Kidney epithelial cell (primary cell): ENCODE measurements at regions not wholly inside any gene's neighbourhood (a gene's known extent, or its start where the extent isn't known, plus 50 kb on each side); places are given as distances from the start of the nearest gene placed in this dataset.

Source experiments
- DNase-seq: peaks from one replicate; pipeline ENCODE4 v3.0.0-alpha.2; 2010; ENCODE audit warnings: low read depth
- H3K27me3 ChIP-seq: 2 replicates; pipeline ENCODE4 v1.6.0; 2011; ENCODE audit warnings: low read length; ENCODE audit not compliant: control insufficient read depth, insufficient read depth
- H3K36me3 ChIP-seq: 2 replicates; pipeline ENCODE4 v1.5.1; 2011; ENCODE audit warnings: low read length; ENCODE audit not compliant: control insufficient read depth, insufficient read depth
- H3K4me3 ChIP-seq: 2 replicates; pipeline ENCODE4 v1.5.1; 2011; ENCODE audit warnings: low read depth, mild to moderate bottlenecking, control low read depth, low read length
- TF ChIP-seq, protein P1 (sequence below): IDR thresholded peaks from 2 replicates; pipeline ENCODE4 v1.5.1; 2011; ENCODE audit warnings: mild to moderate bottlenecking, moderate library complexity, low read length, control low read depth, inconsistent platforms; ENCODE audit not compliant: insufficient read depth, poor library complexity, severe bottlenecking

DNA sequence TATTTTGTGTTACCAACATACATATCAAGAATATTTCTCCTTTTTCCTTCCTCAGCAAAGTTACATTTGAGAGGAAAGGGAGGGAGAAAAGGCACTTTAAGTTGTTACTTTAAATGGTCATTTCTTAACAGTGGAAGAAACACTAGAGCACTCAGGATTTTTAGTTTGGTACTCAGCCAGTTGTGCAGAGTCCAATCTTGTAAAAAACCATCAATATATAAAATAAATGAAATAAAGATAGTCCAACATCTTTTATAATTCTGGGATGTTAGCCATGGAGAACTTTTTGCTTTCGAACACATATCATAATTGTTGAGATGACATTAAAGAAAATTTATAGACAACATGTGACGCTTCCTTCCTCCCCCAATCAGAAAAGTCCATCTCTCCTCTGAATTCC lies 253.8 kb downstream of the QDPR start:
- Histone ChIP-seq H3K4me3 (no peak overlapping the region), H3K27me3 (no peaks in the 10 kb centered on the region), H3K36me3 (no peaks in the 10 kb centered on the region)
- TF ChIP-seq, protein P1, sequence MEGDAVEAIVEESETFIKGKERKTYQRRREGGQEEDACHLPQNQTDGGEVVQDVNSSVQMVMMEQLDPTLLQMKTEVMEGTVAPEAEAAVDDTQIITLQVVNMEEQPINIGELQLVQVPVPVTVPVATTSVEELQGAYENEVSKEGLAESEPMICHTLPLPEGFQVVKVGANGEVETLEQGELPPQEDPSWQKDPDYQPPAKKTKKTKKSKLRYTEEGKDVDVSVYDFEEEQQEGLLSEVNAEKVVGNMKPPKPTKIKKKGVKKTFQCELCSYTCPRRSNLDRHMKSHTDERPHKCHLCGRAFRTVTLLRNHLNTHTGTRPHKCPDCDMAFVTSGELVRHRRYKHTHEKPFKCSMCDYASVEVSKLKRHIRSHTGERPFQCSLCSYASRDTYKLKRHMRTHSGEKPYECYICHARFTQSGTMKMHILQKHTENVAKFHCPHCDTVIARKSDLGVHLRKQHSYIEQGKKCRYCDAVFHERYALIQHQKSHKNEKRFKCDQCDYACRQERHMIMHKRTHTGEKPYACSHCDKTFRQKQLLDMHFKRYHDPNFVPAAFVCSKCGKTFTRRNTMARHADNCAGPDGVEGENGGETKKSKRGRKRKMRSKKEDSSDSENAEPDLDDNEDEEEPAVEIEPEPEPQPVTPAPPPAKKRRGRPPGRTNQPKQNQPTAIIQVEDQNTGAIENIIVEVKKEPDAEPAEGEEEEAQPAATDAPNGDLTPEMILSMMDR = no peak
- no peak for DNase-seq

DNA sequence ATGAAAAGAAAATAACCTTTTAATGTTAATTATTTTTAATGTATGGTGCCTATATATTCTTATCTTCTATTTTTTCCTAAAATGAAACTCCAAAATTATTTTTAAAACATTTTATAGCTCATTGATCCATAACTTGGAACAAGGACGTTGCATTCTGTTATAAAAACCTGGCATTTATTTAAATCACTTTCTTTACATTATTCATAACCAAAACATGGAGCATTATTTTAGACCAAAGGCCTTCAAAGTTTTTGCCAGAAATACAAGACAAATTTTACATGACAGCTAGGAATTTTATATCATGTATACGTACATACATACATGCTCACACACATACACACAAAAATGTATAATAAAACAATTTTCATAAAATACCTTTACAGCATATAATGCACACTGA lies 259.8 kb downstream of the QDPR start:
- no peak overlapping the region for H3K4me3 ChIP-seq
- H3K27me3 ChIP-seq = no peaks in the 10 kb centered on the region
- no peak for DNase-seq
- no peaks in the 10 kb centered on the region for H3K36me3 ChIP-seq
- TF ChIP-seq, protein P1 = no peak

DNA sequence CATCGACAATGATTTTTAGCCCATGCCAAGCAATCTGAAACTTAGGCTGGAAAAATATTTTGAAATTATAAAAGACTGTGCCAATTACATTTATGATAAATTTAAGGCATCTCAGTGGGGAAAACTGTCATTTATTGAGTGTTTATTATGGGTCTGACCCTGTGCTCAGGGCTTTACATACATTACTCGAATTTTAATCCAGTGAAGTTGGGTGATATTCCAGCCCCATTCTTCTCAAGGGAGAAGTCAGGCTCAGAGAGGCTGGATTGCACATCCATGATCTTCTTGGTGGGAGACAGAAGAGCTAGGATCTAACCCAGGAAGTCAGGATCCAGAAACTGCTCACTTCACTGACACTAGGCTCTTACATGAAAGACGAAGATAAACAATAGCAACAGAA lies 260.8 kb downstream of the QDPR start:
- Histone ChIP-seq H3K36me3 (no peaks in the 10 kb centered on the region), H3K4me3 (no peak overlapping the region), H3K27me3 (no peaks in the 10 kb centered on the region)
- DNase-seq = no peak
- TF ChIP-seq, protein P1 = no peak

DNA sequence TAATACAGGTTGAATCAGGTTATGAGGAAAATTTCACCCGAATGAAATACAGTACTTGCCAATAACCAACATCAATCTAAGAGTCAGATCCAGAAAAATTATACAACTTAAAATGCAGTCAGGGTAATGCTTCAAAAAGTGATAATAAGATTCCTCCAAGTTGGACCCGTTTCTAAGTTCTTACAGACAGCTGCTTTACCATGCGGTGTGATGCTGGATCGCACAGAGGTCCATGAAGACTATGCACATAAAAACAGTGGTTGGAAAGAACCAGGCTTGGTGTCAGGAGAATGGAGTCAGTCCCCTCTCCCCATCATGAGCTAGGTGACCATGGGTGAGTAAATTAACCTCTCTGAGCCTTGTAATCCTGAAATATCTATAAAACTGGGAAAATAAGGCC lies 261.3 kb downstream of the QDPR start:
- Histone ChIP-seq H3K4me3 (no peak overlapping the region), H3K36me3 (no peaks in the 10 kb centered on the region), H3K27me3 (no peaks in the 10 kb centered on the region)
- TF ChIP-seq, protein P1 = no peak
- DNase-seq = no peak

DNA sequence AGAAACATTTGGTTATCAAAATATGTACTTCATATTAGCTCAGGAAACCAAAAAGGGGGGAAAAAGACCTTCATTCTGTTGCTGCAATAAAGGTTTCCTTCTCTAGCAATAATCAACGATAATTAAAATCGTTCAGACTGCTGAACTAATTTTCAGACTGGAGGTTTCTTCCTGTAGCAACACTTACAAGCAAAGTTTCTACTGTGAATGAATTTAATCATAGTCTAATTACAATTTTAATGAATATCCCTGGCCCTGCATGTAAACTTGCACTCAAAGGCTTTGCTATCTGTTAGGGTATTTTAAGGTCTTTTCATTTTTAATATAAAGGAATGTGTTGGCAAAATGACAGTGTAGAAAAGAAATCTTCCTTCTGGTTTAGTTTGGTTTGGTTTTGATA lies 265.2 kb downstream of the QDPR start:
- Histone ChIP-seq H3K27me3 (no peaks in the 10 kb centered on the region), H3K4me3 (no peak overlapping the region), H3K36me3 (no peaks in the 10 kb centered on the region)
- no peak for DNase-seq
- TF ChIP-seq, protein P1 = no peak

DNA sequence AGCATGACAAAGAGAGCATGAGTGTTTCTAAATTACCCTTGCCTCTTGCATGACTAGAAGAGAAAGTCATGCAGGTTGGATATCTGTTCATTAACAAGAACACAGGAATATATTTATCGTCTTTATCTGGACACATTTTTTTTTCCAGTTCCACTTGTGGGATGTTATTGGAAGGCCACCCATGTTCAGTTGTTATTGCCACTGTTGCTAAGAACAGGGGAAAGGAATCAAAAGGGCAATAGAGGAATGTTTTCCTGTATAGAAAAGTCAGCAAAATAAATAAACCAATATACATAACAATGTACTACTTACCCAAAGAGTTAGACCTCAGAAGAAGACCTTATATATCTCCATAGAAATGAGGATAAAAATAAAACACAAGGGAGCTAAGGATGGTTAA lies 270.1 kb downstream of the QDPR start:
- Histone ChIP-seq H3K27me3 (no peaks in the 10 kb centered on the region), H3K4me3 (no peak overlapping the region), H3K36me3 (no peaks in the 10 kb centered on the region)
- TF ChIP-seq, protein P1 = no peak
- no peak for DNase-seq
